Hematopoietic multipotent progenitor cell treated with erythropoietin and hydrocortisone succinate and interleukin-3 and kit ligand, for 17 days (in vitro differentiated cells): ENCODE measurements at regions not wholly inside any gene's neighbourhood (a gene's known extent, or its start where the extent isn't known, plus 50 kb on each side); places are given as distances from the start of the nearest gene placed in this dataset.
"Not testable (repeated sequence)": the region's sequence is repeated elsewhere in the genome, so short reads cannot be mapped to it uniquely, and the experiment has no call there.

Experiments
- DNase-seq: peaks from one replicate; pipeline ENCODE4 v3.0.0-alpha.2; 2015; ENCODE audit warnings: low spot score

GRCh38 chr3:102332934-102333333 lies 101.9 kb upstream of the ZPLD1 start:
- DNase-seq = no peak

- no peak for DNase-seq
These were observed 98.7 kb upstream of the ZPLD1 start for GRCh38 chr3:102336130-102336529.

- DNase-seq = no peak
These were observed 95.1 kb upstream of the ZPLD1 start for GRCh38 chr3:102339671-102340070.

- no peak for DNase-seq
These were observed 87.9 kb upstream of the ZPLD1 start for GRCh38 chr3:102346897-102347296.

- DNase-seq = no peak
These were observed 85.9 kb upstream of the ZPLD1 start for GRCh38 chr3:102348904-102349303.

GRCh38 chr3:102353148-102353547 lies 81.7 kb upstream of the ZPLD1 start:
- no peak for DNase-seq

- DNase-seq = no peak
These were observed 81.0 kb upstream of the ZPLD1 start for GRCh38 chr3:102353805-102354204.

- DNase-seq = no peak
These were observed 79.8 kb upstream of the ZPLD1 start for GRCh38 chr3:102354818-102355515.

- DNase-seq = no peak
These were observed 78.3 kb upstream of the ZPLD1 start for GRCh38 chr3:102356506-102356905.

- DNase-seq = not testable (repeated sequence)
These were observed 77.5 kb upstream of the ZPLD1 start for GRCh38 chr3:102357313-102357712.

- DNase-seq = no peak
These were observed 74.5 kb upstream of the ZPLD1 start for GRCh38 chr3:102360183-102360860.

GRCh38 chr3:102361101-102361500 lies 73.7 kb upstream of the ZPLD1 start:
- no peak for DNase-seq

- not testable (repeated sequence) for DNase-seq
These were observed 68.7 kb upstream of the ZPLD1 start for GRCh38 chr3:102366116-102366515.

- peak; percentile 8 for DNase-seq
These were observed 59.8 kb upstream of the ZPLD1 start for GRCh38 chr3:102374863-102375634.

- no peak for DNase-seq
These were observed 56.6 kb upstream of the ZPLD1 start for GRCh38 chr3:102378216-102378615.

GRCh38 chr3:102382201-102382600 lies 52.6 kb upstream of the ZPLD1 start:
- not testable (repeated sequence) for DNase-seq
